ENCODE measurements at regions not wholly inside any gene's neighbourhood (a gene's known extent, or its start where the extent isn't known, plus 50 kb on each side); places are given as distances from the start of the nearest gene placed in this dataset.

DNA sequence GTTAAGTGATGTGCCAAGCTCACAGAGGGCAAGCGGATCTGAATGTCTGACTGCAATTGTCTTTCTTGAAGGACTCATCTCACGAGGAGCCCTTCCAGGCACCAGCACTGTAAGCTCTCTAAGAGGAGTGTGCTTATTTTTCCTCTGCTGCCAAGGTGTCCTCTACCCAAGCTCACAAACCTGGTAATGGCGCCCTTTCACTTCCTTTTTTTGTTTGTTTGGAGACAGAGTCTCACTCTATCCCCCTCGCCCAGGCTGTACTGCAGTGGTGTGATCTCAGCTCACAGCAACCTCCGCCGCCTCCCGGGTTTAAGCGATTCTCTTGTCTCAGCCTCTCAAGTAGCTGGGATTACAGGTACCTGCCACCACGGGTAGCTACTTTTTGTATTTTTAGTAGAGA lies 233.8 kb downstream of the MAP2K4 start:
- TF ChIP-seq CTCF (IDR thresholded peaks at IDR 0.05; ENCODE audit: low read depth, low read length, missing control alignments) = no peak
- no peak overlapping the region for H3K4me3 ChIP-seq (replicated peaks; ENCODE audit: low read depth, low read length)
- no peak for DNase-seq (ENCODE audit: extremely low read depth, low read depth)

GRCh38 chr17:12256380-12256995 lies 235.8 kb downstream of the MAP2K4 start:
- peak; percentile 25 for DNase-seq (ENCODE audit: extremely low read depth, low read depth)
- no peak overlapping the region for H3K4me3 ChIP-seq (replicated peaks; ENCODE audit: low read depth, low read length)
- peak; percentile 62 for TF ChIP-seq CTCF (IDR thresholded peaks at IDR 0.05; ENCODE audit: low read depth, low read length, missing control alignments)

DNA sequence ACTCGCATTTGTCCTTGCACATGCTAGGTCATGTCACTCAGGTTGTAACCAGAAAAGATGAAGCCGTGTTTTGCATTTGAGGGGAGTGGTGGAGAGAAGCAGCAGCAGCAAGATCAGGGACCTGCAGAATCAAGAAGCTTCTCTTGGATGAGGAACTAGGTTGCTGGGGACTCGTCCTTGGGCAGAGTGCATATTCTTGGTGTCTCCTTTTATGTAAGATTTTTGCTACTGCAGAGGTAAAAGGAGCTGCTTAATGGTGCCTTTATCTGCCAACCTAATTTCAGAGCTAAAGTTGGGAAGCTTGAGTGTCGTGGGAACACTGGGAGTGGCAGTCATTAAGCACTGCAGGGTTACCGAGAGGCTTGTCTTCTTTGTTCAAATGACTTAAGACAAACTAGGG lies 236.5 kb downstream of the MAP2K4 start:
- no peak for DNase-seq (ENCODE audit: extremely low read depth, low read depth)
- no peak overlapping the region for H3K4me3 ChIP-seq (replicated peaks; ENCODE audit: low read depth, low read length)
- no peak for TF ChIP-seq CTCF (IDR thresholded peaks at IDR 0.05; ENCODE audit: low read depth, low read length, missing control alignments)

DNA sequence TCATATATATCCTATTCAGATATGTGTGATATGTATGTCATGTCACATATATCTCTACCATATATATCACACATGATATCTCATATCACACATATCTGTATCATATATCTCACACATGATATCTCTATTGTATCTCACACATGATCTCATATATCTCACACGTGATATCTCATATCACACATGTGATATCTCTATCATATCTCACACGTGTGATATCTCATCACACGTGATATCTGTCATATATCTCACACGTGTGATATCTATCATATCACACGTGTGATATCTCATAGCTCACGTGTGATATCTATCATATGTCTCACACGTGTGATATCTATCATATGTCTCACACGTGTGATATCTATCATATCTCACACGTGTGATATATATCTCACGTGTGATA lies 240.7 kb downstream of the MAP2K4 start:
- H3K4me3 ChIP-seq (replicated peaks; ENCODE audit: low read depth, low read length) = no peak overlapping the region
- no peak for DNase-seq (ENCODE audit: extremely low read depth, low read depth)
- TF ChIP-seq CTCF (IDR thresholded peaks at IDR 0.05; ENCODE audit: low read depth, low read length, missing control alignments) = no peak

GRCh38 chr17:12269751-12270150 lies 249.1 kb downstream of the MAP2K4 start:
- no peak for DNase-seq (ENCODE audit: extremely low read depth, low read depth)
- H3K4me3 ChIP-seq (replicated peaks; ENCODE audit: low read depth, low read length) = no peak overlapping the region
- no peak for TF ChIP-seq CTCF (IDR thresholded peaks at IDR 0.05; ENCODE audit: low read depth, low read length, missing control alignments)

DNA sequence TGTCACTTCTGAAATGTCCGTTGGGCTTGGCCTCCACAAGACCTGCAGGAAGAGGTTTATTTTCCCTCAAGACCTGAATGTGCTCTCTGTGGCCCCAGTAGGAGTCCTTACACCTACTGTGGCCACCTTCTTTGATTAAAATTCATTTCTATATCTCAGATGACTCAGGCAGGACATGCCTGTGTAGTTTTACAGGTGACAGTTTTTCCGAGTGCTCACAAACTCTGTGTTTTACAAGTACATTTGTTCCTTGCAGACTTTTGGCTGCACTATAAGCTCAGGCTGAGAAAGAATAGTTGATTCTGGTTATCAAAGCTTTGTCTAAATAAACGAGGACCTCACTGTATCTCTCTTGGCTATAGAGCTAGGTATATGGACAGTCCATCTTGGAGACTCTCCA lies 257.1 kb downstream of the MAP2K4 start:
- no peak overlapping the region for H3K4me3 ChIP-seq (replicated peaks; ENCODE audit: low read depth, low read length)
- no peak for DNase-seq (ENCODE audit: extremely low read depth, low read depth)
- TF ChIP-seq CTCF (IDR thresholded peaks at IDR 0.05; ENCODE audit: low read depth, low read length, missing control alignments) = no peak

GRCh38 chr17:12282056-12282455 lies 261.4 kb downstream of the MAP2K4 start:
- no peak overlapping the region for H3K4me3 ChIP-seq (replicated peaks; ENCODE audit: low read depth, low read length)
- no peak for TF ChIP-seq CTCF (IDR thresholded peaks at IDR 0.05; ENCODE audit: low read depth, low read length, missing control alignments)
- DNase-seq (ENCODE audit: extremely low read depth, low read depth) = peak; percentile 2
